ENCODE measurements at regions not wholly inside any gene's neighbourhood (a gene's known extent, or its start where the extent isn't known, plus 50 kb on each side); places are given as distances from the start of the nearest gene placed in this dataset.

- FAIRE-seq (no peak), DNase-seq (ENCODE audit: low read depth) (peak; percentile 53)
Measured at GRCh38 chr1:201766131-201766866, 62.7 kb upstream of the IPO9 start.

GRCh38 chr1:201767339-201767738, 61.6 kb upstream of the IPO9 start:
- TF ChIP-seq, protein P1, sequence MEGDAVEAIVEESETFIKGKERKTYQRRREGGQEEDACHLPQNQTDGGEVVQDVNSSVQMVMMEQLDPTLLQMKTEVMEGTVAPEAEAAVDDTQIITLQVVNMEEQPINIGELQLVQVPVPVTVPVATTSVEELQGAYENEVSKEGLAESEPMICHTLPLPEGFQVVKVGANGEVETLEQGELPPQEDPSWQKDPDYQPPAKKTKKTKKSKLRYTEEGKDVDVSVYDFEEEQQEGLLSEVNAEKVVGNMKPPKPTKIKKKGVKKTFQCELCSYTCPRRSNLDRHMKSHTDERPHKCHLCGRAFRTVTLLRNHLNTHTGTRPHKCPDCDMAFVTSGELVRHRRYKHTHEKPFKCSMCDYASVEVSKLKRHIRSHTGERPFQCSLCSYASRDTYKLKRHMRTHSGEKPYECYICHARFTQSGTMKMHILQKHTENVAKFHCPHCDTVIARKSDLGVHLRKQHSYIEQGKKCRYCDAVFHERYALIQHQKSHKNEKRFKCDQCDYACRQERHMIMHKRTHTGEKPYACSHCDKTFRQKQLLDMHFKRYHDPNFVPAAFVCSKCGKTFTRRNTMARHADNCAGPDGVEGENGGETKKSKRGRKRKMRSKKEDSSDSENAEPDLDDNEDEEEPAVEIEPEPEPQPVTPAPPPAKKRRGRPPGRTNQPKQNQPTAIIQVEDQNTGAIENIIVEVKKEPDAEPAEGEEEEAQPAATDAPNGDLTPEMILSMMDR (IDR thresholded peaks at IDR 0.05; ENCODE audit: insufficient read depth, low read length, severe bottlenecking): no peak
- no peaks in the 10 kb centered on the region for H3K36me3 ChIP-seq (ENCODE audit: control insufficient read depth, insufficient read depth, low read length)
- FAIRE-seq (no peak), DNase-seq (ENCODE audit: low read depth) (no peak)
- no peaks in the 10 kb centered on the region for H3K27me3 ChIP-seq (ENCODE audit: control insufficient read depth, insufficient read depth, low read length)
- H3K4me3 ChIP-seq (ENCODE audit: low read depth, low read length): no peak overlapping the region

More at GRCh38 chr1:201766131-201766866, 62.7 kb upstream of the IPO9 start:
- Histone ChIP-seq H3K36me3 (ENCODE audit: control insufficient read depth, insufficient read depth, low read length) (no peaks in the 10 kb centered on the region), H3K27me3 (ENCODE audit: control insufficient read depth, insufficient read depth, low read length) (no peaks in the 10 kb centered on the region), H3K4me3 (ENCODE audit: low read depth, low read length) (no peak overlapping the region)
- TF ChIP-seq, protein P1 (IDR thresholded peaks at IDR 0.05; ENCODE audit: insufficient read depth, low read length, severe bottlenecking): no peak

DNA sequence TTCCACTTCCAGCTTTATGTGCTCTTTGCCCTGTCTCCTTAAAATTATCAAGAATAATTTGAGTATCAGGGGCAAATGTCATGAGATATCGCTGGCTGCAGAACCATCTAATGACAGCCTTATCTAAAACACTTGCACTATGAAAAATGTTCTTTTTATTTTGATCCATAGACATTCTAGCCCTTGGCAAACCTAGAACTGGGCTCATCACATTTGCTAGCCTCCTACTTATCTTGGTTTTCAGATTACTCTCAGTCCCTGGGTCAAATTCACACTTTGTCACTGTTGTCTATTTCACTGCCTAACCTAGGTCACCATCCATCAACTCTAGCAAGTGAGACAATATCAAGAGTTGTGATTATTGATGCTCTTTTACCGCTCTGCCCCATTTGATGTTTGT, 59.9 kb upstream of the IPO9 start:
- no peaks in the 10 kb centered on the region for H3K27me3 ChIP-seq (ENCODE audit: control insufficient read depth, insufficient read depth, low read length)
- TF ChIP-seq, protein P1 (IDR thresholded peaks at IDR 0.05; ENCODE audit: insufficient read depth, low read length, severe bottlenecking): no peak
- no peak for FAIRE-seq

DNA sequence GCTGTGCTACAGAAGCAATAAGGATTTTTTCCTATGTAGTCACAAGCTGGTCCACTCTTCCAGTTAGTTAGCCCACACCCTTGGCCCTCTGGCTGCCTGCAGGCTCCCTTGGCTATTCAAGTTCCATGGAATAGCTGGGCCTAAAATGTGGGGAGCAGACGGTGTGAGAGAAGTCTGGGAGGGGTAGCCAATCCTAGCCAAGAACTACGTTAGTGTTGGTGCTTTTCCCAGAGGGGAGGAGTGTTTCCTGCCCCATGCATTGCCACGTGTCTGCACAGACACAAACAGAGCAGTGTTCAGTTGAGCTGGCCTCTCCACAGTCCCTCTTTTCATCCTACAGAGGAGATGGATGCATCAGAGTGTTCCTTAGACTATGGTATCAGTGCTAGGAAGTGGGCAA, 59.0 kb upstream of the IPO9 start:
- FAIRE-seq (no peak), DNase-seq (ENCODE audit: low read depth) (no peak)
- TF ChIP-seq, protein P1 (IDR thresholded peaks at IDR 0.05; ENCODE audit: insufficient read depth, low read length, severe bottlenecking): no peak
- no peaks in the 10 kb centered on the region for H3K36me3 ChIP-seq (ENCODE audit: control insufficient read depth, insufficient read depth, low read length)
- H3K4me3 ChIP-seq (ENCODE audit: low read depth, low read length): no peak overlapping the region
- H3K27me3 ChIP-seq (ENCODE audit: control insufficient read depth, insufficient read depth, low read length): no peaks in the 10 kb centered on the region

More for the DNA sequence above, 59.9 kb upstream of the IPO9 start:
- DNase-seq (ENCODE audit: low read depth): no peak
- no peak overlapping the region for H3K4me3 ChIP-seq (ENCODE audit: low read depth, low read length)
- no peaks in the 10 kb centered on the region for H3K36me3 ChIP-seq (ENCODE audit: control insufficient read depth, insufficient read depth, low read length)

- DNase-seq (ENCODE audit: low read depth) (peak; percentile 52), FAIRE-seq (no peak)
Measured at GRCh38 chr1:201771466-201771865, 57.5 kb upstream of the IPO9 start.

More at GRCh38 chr1:201771466-201771865, 57.5 kb upstream of the IPO9 start:
- H3K27me3 ChIP-seq (ENCODE audit: control insufficient read depth, insufficient read depth, low read length): no peaks in the 10 kb centered on the region
- H3K4me3 ChIP-seq (ENCODE audit: low read depth, low read length): no peak overlapping the region
- TF ChIP-seq, protein P1 (IDR thresholded peaks at IDR 0.05; ENCODE audit: insufficient read depth, low read length, severe bottlenecking): no peak
- H3K36me3 ChIP-seq (ENCODE audit: control insufficient read depth, insufficient read depth, low read length): no peaks in the 10 kb centered on the region
